Upper lobe of right lung (tissue), 1 donor: ENCODE measurements at regions not wholly inside any gene's neighbourhood (a gene's known extent, or its start where the extent isn't known, plus 50 kb on each side); places are given as distances from the start of the nearest gene placed in this dataset.
"Not testable (repeated sequence)": the region's sequence is repeated elsewhere in the genome, so short reads cannot be mapped to it uniquely, and the experiment has no call there.

Experiments used
- ATAC-seq: fragments of 200-7000 bp; cut with Tn5 transposase; one replicate; pipeline ENCODE4 v1.9.1; 2020; ENCODE audit warnings: mild to moderate bottlenecking, moderate library complexity
- DNase-seq: peaks from one replicate; pipeline ENCODE4 v3.0.0-alpha.2; 2020
- H3K27ac ChIP-seq: fragments of 200-600 bp; one replicate; pipeline ENCODE4 v1.8.0; 2022
- H3K27me3 ChIP-seq: fragments of 200-600 bp; one replicate; pipeline ENCODE4 v1.8.0; 2022; ENCODE audit warnings: mild to moderate bottlenecking
- H3K36me3 ChIP-seq: fragments of 200-600 bp; one replicate; pipeline ENCODE4 v1.8.0; 2022
- H3K4me1 ChIP-seq: fragments of 200-600 bp; one replicate; pipeline ENCODE4 v1.8.0; 2022
- H3K4me3 ChIP-seq: fragments of 200-600 bp; one replicate; pipeline ENCODE4 v1.8.0; 2022; ENCODE audit warnings: mild to moderate bottlenecking
- H3K9me3 ChIP-seq: fragments of 200-600 bp; one replicate; pipeline ENCODE4 v1.8.0; 2022
- CTCF ChIP-seq: fragments of 200-600 bp; IDR thresholded peaks from one replicate; pipeline ENCODE4 v1.8.0; 2022; ENCODE audit warnings: antibody characterized with exemption
- intact Hi-C: fragments of 100-400 bp; cut with DNase I; formaldehyde crosslinking; loops from one replicate; pipeline ENCODE4 v1.11.0; 2022
- donor health status: DM: no; HTN: yes; CAD: no; lungs with severe emphysema.

- no peaks in the 10 kb centered on the region for H3K9me3 ChIP-seq
- no peak for DNase-seq
- intact Hi-C loops = no loop called here
- H3K27me3 ChIP-seq = no peaks in the 10 kb centered on the region
- H3K4me1 ChIP-seq = no peaks in the 10 kb centered on the region
- ATAC-seq = no peak
- H3K27ac ChIP-seq = no peak overlapping the region
- H3K36me3 ChIP-seq = no peaks in the 10 kb centered on the region
- no peak overlapping the region for H3K4me3 ChIP-seq
- no peak for TF ChIP-seq CTCF
These were observed 205.3 kb downstream of the DEPDC1B start for GRCh38 chr5:60494635-60495034.

GRCh38 chr5:60494144-60494543 is 205.8 kb downstream of the DEPDC1B start:
- H3K27ac ChIP-seq = no peak overlapping the region
- no peaks in the 10 kb centered on the region for H3K36me3 ChIP-seq
- no peaks in the 10 kb centered on the region for H3K27me3 ChIP-seq
- intact Hi-C loops = no loop called here
- H3K4me3 ChIP-seq = no peak overlapping the region
- H3K4me1 ChIP-seq = no peaks in the 10 kb centered on the region
- ATAC-seq (no peak), DNase-seq (no peak)
- TF ChIP-seq CTCF = no peak
- no peaks in the 10 kb centered on the region for H3K9me3 ChIP-seq

GRCh38 chr5:60493372-60493771 is 206.6 kb downstream of the DEPDC1B start:
- ATAC-seq (no peak), DNase-seq (no peak)
- Histone ChIP-seq H3K4me1 (no peaks in the 10 kb centered on the region), H3K27me3 (no peaks in the 10 kb centered on the region), H3K9me3 (no peaks in the 10 kb centered on the region), H3K36me3 (no peaks in the 10 kb centered on the region), H3K4me3 (no peak overlapping the region), H3K27ac (no peak overlapping the region)
- no peak for TF ChIP-seq CTCF
- intact Hi-C loops = no loop called here

- Histone ChIP-seq H3K9me3 (no peaks in the 10 kb centered on the region), H3K4me1 (no peaks in the 10 kb centered on the region), H3K27me3 (no peaks in the 10 kb centered on the region), H3K27ac (no peak overlapping the region), H3K4me3 (no peak overlapping the region), H3K36me3 (no peaks in the 10 kb centered on the region)
- TF ChIP-seq CTCF = no peak
- intact Hi-C loops = no loop called here
- no peak for ATAC-seq
- no peak for DNase-seq
These were observed 207.0 kb downstream of the DEPDC1B start for GRCh38 chr5:60492958-60493357.

- H3K27ac ChIP-seq, H3K4me1 ChIP-seq, intact Hi-C loops, DNase-seq, H3K36me3 ChIP-seq, ATAC-seq, H3K9me3 ChIP-seq, H3K27me3 ChIP-seq, H3K4me3 ChIP-seq: not testable (repeated sequence)
These were observed 207.6 kb downstream of the DEPDC1B start for GRCh38 chr5:60492358-60492757.

GRCh38 chr5:60490597-60491166 is 209.3 kb downstream of the DEPDC1B start:
- Histone ChIP-seq H3K9me3 (no peaks in the 10 kb centered on the region), H3K27me3 (no peaks in the 10 kb centered on the region), H3K27ac (no peak overlapping the region), H3K4me3 (no peak overlapping the region), H3K36me3 (no peaks in the 10 kb centered on the region), H3K4me1 (no peaks in the 10 kb centered on the region)
- no peak for DNase-seq
- no peak for TF ChIP-seq CTCF
- no peak for ATAC-seq
- intact Hi-C loops = no loop called here
